ACHN (cell line): ENCODE measurements at regions not wholly inside any gene's neighbourhood (a gene's known extent, or its start where the extent isn't known, plus 50 kb on each side); places are given as distances from the start of the nearest gene placed in this dataset.

Source experiments
- DNase-seq: peaks from one replicate; pipeline ENCODE4 v3.0.0-alpha.2; 2015
- in situ Hi-C: cut with HindIII; loops from 2 replicates; pipeline ENCODE4 v1.10.0; 2017; ENCODE audit warnings: low sequenced_read_pairs, low pct_ligation_motif_present, low pct_unique_long_range_greater_than_20kb

DNA sequence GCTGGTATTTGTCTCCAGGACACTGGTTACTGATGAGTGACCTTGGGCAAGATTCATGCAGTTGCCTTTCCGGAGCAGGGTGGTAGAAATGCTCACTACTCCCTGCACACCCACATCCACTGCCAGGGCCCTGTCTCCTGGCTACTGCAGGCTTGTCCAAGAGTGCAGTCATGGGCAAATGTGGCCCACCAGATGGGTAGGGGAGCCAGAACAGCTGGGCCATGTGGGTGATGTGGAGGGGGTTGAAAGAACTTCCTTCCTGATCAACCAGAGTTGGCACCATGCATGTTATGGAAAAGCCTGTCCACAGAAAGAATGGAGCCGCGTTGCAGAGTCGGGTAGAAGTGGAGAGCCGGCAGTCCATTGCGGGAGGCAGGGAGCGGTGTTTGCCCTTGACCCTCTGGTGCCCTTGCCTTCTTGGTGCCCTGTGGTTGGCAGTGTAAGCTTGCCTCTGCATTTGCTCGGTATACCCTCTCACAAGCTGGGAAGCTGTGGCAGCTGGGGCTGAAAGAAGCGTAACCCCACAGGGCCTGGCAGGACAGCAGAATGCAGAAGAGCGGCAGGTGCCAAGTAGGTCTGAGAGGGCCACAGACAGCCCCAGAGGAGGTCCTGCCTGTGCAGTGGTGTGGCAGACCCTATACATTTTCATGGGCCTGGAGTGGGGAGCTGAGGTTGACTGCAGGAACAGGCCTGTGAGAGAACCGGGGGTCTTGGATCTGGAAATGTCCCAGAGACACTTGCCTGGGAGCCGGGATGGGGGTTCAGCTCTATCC, 253.2 kb downstream of the TFCP2L1 start:
- in situ Hi-C loops = no loop called here

DNA sequence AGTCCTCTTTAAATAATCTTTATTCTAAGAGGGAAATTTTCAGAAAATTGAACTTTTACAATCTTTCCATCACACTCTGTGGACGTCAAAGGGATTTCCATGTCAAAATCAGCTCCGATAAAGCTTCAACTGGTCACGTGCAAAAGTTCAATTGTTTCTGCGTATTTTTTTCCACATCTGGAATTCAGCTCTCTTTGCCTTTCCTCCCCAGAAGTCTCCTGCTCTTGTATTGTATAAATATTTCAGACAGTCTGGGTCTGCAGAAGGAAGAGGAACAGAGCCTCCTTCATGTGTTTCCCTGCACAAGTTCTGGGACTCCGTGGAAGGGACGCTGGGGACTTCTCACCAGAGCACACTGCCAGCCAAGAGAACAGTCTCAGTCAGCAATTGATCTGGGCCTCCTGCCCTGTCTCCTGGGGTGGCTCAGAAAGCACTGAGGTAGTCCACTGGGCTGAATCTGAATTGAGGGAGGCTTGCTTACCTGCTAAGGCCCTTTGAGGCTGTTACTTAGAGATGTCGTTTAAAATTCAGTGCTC, 251.5 kb downstream of the TFCP2L1 start:
- no peak for DNase-seq
- in situ Hi-C loops = no loop called here

More for the DNA sequence above, 253.2 kb downstream of the TFCP2L1 start:
- DNase-seq = no peak

DNA sequence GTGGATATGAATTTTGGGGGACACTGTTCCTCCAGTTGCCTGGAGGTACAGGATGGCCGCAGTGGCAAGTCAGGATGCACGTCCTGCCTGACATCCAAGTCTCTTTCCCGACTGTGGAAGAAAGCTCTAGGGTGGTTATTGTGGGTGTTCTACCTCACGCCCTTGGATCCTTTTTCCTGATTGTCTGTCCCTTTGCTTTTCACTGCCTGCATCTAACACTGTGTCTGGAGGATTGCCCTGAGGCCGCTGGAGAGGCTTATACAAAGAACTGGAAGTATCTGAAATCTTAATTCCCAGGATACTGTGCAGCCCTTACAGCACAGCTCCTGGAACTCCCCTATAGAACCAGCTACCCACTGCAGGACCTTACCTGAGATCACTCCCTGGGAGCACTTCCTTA, 250.5 kb downstream of the TFCP2L1 start:
- in situ Hi-C loops = no loop called here
- no peak for DNase-seq

DNA sequence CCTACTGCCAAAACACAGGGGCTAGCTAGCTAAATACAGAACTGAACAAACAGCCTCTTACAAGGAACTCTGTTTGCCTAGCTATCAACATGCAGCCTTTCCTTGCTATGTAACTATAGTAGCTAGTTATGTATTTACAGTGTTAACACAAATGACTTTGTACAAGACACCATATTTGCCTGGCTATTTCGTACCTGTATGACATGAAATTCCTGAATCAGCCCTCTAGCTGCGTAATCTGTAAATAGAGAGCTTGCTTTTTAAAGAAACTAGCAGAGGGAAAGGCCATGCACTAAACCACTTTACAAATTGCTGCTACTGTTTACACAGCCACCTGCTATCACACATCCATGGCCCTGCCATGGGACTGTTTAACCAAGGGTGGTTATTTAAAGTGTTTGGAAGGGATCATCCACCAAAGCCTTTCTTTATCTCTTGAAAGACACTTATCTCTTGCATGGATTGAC, 248.7 kb downstream of the TFCP2L1 start:
- no peak for DNase-seq
- in situ Hi-C loops = no loop called here

DNA sequence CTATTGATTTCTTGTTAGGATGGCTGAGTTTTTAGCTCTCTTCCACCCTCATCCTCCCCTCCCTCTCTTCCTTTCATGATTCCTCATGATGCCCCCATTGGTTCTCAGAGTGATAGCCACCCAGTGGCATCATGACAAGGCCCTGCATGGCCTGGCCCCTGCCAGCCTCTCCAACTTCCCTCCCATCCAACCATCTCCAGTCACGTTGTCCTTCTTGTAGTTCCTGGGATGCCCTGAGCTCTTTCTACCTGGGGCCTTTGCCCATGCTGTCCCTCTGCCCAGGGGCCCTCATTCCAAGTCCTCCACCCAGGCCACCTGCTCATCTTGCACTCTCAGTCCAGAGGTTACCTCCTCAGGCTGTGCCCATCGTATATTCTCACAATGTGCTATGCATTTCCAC, 247.5 kb downstream of the TFCP2L1 start:
- in situ Hi-C loops = no loop called here

DNA sequence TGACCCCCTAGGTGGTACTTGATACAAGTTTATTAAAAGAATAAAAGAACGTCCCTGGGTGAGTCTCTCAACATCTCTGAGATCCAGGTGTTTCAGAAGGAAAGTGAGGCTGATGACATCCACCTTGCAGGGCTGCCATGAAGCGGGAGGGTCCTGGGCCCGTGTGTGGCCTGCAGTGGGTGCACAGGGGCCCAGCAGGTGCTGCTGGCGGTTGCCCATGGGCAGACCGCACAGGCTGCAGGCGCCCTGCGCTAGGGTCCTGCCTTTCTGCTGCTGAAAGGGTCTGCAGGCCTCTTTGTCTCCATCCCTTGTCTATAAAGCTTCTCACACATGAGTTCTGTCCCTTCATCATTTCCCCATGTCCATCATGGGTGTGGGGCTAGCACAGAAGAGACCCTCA, 247.0 kb downstream of the TFCP2L1 start:
- in situ Hi-C loops = no loop called here
- no peak for DNase-seq

More for the DNA sequence above, 247.5 kb downstream of the TFCP2L1 start:
- DNase-seq = no peak

DNA sequence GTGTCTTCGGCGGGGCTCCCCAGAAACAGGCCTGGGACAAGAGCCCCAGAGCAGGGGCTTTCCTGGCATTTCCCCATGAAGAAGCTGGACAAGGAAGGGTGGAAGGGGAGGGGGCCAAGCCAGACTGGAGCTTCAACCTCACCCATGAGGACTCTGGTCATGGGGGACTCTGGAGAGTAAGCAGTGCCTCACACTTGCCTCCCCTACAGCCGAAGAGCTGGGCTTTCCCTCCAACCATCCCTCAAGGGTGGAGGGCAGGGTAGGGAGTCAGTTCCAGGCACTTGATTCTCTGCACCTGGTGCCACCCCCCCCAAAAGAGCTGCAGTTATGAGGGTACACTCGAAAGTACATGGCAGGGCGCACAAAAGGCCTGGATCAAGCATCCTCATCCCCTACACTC, 246.6 kb downstream of the TFCP2L1 start:
- in situ Hi-C loops = no loop called here
- no peak for DNase-seq

DNA sequence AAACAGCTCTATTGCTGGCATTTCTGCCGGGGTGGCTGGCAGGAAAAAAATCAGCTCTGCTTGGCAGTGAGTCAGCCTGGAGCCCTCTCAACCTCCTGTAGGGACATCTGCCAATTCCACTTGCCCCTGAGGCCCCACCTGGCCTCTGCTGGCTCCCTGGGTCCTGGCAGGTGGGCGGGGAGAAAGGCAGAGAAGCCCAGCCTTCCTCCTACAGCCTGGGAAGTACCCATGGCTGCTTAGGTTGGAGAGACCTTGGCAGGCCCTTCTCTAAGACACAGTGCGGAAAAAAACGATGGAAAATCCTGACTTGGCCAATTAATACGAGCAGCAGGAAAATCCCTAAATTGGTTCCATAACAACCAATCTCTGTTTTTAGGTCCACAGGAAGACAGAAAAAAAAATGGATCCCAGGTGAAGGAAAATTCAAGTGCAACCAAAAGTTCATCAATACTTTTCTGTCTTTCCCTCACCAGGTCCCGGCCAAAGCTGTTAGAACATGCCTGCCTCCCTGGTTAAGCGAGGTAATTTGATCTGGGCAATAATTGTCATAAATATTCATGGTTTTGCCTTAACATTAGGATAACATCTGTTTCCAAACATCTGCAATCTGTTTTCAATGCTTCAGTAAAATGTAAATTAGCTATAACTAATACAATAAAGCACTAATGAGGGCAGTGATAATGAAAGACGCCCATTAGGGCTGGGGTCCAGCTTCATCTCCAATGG, 245.9 kb downstream of the TFCP2L1 start:
- peak; percentile 71 for DNase-seq
- in situ Hi-C loops = no loop called here

DNA sequence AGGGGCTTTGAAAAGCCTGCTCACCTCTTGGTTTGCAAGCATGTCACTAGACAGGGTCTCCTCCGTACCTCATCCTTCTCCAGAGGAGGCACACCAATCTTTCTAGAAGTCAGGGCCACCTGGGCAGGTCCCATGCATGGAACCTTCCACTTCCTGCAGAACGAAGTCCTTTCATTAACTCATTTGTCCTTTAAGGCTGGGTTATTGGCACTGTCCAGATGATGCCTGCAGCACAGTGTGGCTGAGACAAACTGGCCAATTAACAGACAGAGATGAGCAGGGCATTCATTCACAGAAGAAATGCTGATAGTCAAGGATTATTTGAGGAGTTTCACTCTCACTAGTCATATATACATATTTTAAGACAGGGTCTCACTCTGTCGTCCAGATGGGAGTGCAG, 245.3 kb downstream of the TFCP2L1 start:
- no peak for DNase-seq
- in situ Hi-C loops = no loop called here

DNA sequence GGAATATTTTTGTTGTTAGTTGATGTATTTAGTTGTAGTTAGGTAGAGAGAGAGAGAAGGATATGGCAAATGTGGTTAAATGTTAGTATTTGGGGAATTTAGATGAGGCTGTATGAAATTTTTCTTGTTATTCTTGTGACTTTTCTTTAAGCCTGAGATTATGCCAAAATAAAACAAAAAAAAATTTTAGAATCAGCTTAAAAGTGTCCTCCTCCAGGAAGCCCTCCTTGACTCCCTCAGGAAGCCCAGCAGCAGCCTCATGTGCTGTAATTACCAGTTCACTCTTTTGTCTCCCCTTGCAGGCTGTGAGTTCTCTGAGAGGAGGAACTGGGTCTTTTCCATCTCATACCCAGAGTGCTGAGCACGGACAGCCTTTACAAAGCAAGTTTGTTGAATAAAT, 243.5 kb downstream of the TFCP2L1 start:
- in situ Hi-C loops = no loop called here
- no peak for DNase-seq

DNA sequence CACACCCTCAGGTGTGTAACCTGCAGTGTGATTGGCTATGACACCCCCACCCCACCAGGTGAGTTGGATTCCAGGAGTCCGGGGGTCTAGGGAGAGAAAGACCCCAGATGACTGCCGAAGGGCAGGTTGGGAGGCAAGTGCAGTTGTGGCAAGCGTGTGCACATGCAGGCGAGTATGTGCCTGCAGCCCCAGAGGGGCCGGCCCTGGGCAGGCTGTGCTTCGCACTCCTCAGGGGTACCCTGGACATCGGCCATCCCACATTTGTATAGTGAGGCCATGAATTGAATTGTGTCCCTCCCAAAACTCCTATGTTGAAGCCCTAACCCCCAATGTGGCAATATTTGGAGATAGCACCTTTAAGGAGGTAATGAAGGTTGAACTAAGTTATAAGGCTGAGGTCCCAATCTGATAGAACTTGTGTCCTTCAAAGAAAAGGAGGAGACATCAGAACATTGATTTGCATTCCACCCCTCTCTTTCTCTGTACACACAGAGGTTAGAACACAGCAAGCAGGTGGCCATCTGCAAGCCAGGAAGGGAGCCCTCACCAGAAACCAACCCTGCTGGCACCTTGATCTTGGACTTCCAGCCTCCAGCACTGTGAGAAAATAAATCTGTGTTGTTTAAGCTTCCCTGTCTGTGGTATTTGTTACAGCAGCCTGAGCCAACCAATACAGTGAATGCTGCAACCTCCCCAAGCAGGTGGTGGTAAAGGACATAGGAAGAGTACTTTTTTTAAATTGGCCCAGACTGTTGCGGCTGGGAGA, 241.8 kb downstream of the TFCP2L1 start:
- no peak for DNase-seq
- in situ Hi-C loops = no loop called here

DNA sequence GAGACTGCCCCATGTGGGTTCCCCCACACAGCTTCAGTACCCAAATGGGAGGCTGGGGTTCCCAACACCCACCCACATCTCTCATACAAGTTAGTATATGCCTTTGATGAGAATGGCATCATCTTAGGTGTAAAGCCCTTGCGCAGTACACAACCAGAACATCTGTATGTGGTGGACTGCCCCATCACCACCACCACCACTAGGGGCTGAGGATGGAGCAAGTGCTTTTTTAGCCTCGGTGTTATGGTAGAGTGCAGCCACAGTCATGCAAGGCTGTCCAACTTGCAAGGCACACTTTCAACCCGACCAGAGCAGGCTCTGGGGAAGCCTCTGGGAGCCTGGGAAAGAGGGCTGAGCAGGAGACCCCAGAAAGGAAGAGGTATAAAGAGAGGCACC, 241.2 kb downstream of the TFCP2L1 start:
- in situ Hi-C loops = no loop called here
- DNase-seq = no peak

DNA sequence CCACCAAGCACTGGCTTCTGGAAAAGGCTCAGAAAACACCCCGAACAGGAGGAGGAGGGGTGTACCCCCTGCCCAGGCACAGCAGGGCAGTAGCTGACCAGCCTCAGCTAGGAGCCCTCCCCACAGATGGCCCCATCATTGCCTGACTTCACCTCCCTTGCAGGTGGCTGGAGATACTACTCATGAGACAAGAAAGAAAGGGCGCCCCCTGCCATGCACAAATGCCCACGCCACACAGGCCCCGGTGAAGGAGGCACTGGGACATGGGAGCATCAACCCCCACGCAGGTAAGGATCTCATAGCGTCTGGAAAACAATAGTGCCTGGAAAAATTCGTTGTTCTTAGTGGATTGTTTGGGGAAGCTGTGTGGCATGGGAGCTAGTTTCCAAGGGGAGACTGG, 240.6 kb downstream of the TFCP2L1 start:
- no peak for DNase-seq
- in situ Hi-C loops = no loop called here

DNA sequence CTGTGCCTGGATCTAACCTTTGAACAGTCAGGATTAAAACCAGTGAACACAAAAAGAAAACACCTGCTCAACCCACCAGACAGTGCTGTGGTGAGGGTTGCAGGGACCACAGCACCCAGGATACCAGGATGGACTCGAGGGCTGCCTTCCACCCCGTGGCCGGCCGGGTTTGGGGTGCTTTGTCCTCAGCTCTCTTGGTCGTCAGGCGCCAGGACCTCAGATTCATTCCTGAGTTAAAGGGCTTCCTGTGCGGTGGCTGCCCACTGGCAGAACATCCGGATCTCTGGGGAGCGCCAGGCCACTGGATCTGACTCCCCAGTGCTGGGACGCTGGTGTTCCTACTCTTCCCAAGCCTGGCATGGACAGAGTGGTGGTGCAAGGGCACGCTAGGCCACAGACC, 239.8 kb downstream of the TFCP2L1 start:
- DNase-seq = no peak
- in situ Hi-C loops = no loop called here

DNA sequence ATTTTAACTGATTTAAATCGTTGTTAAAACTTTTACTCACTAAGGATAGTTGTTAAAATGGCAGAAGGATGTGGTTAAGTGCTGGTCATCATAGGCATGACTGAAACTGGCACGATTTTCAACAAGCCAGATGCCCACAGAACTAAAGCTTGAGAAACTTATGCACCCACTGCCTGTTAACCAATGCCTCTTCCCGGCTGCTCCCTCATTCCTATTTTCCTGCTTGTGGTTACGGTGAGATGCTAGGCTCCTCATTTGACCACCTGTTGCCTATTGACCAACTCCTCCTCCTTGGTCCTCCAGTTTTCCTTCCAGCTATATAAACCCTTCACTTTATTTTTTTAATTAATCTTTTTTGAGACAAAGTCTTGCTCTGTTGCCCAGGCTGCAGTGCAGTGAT, 238.7 kb downstream of the TFCP2L1 start:
- no peak for DNase-seq
- in situ Hi-C loops = no loop called here

DNA sequence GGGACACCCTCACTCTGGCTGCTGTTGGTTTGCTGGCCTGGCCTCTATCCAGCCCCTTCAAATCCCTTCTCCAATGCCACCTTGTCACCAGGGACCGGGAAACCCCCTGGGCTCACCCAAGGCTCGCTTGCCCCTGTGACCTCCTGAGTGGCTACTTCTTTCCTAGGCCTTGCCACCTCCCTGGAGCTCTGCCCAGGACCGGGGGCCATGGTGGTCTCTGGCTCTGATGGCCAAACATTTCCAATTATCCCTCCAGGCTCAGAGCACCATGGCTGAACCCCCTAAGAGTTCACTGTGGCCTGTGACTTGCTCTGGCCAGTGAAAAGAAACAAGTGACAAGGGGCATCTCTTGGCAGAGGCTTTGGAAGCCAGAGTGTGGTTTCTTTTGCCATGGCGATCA, 237.6 kb downstream of the TFCP2L1 start:
- in situ Hi-C loops = no loop called here
- no peak for DNase-seq

DNA sequence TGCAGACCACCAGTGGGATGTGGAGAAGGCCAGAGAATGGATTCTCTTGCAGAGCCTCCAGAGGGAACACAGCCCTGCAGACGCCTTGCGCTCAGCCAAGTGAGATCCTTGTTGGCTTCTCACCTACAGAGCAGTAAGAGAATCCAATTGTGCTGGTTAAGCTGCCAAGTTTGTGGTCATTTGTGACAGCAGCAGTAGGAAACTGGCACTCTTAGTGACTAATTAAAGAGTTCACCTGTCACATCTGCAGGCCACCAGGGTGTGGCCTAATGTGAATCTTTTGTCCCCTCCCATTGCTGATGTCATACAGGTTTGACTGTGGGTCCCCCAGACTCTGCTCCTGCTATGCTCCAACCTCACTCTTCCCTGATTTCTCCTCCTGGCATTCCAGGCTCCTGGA, 235.9 kb downstream of the TFCP2L1 start:
- in situ Hi-C loops = no loop called here
- no peak for DNase-seq

DNA sequence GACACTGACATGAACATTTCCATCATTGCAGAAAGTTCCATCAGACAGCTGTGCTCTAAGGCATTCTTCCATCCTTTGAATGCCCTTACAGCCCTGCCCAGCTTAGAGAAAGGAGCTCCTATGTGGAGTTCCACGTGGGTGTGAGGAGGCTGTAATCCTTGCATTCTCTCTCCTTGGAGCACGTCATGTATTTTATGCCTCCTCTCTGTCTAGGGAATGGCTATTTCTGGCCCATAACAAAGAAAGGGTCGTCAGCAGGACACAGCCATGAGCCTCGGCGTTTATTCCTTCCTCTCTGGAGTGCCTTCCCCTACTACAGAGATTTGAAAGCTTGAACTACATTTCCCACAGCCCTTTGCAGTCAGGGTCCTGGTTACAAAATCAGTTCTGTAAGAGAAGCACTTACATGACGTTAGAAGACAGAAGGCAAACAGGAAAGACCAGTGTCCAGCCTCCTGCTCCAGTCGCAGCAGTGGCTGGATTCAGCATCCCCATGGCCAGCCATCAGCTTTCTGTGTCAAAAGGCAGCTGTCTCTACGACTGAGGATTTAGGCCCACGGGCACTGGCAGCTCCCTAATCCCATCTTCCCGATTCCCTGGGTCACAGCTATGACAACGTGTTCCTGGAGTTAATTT, 234.9 kb downstream of the TFCP2L1 start:
- in situ Hi-C loops = loop anchor here (25.0 kb wide), 1 partner anchor 338 kb away; no protein-coding TSS in a partner anchor

DNA sequence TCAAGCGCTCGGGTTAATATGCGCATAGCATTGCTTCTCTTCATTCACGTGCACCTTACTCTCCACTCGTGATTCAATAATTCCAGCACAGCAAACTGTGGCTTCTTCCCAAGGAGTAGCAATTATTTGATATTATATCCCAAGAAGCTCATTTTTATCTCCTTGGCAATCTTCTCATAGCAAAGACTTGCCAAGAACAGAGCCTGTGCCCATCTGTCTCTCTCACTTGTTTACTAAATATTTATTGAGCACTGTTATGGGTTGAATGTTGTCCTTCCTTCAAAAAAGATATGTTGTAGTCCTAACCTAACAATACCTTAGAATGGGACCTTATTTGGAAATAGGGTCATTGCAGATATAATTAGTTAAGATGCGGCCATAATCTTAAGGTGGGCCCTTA, 233.7 kb downstream of the TFCP2L1 start:
- no peak for DNase-seq
- in situ Hi-C loops = loop anchor here (25.0 kb wide), 1 partner anchor 339 kb away; no protein-coding TSS in a partner anchor

More for the DNA sequence above, 234.9 kb downstream of the TFCP2L1 start:
- DNase-seq = no peak
